Neuronal stem cell (in vitro differentiated cells): ENCODE measurements at regions not wholly inside any gene's neighbourhood (a gene's known extent, or its start where the extent isn't known, plus 50 kb on each side); places are given as distances from the start of the nearest gene placed in this dataset.
"Not testable (repeated sequence)": the region's sequence is repeated elsewhere in the genome, so short reads cannot be mapped to it uniquely, and the experiment has no call there.

Experiments used
- DNase-seq: peaks from one replicate; pipeline ENCODE4 v3.0.0-alpha.2; 2013; ENCODE audit warnings: low spot score
- H2AFZ ChIP-seq: one replicate; pipeline ENCODE4 v1.6.1; 2013; ENCODE audit warnings: mild to moderate bottlenecking, low read length, inconsistent platforms
- H2AK5ac ChIP-seq: 2 replicates; pipeline ENCODE4 v1.6.1; 2013; ENCODE audit warnings: low read depth, mild to moderate bottlenecking, inconsistent platforms, low read length, moderate library complexity, mixed read lengths
- H2BK120ac ChIP-seq: 2 replicates; pipeline ENCODE4 v1.6.1; 2013; ENCODE audit warnings: low read depth, mild to moderate bottlenecking, inconsistent platforms, low read length, moderate library complexity, mixed read lengths
- H2BK12ac ChIP-seq: one replicate; pipeline ENCODE4 v1.6.1; 2013; ENCODE audit warnings: low read length, inconsistent platforms
- H2BK15ac ChIP-seq: 2 replicates; pipeline ENCODE4 v1.6.1; 2013; ENCODE audit warnings: mild to moderate bottlenecking, low read length, inconsistent platforms, mixed read lengths
- H2BK5ac ChIP-seq: one replicate; pipeline ENCODE4 v1.6.1; 2013; ENCODE audit warnings: inconsistent platforms, mild to moderate bottlenecking, low read length, moderate library complexity
- H3K14ac ChIP-seq: one replicate; pipeline ENCODE4 v1.6.1; 2013; ENCODE audit warnings: low read length, inconsistent platforms
- H3K18ac ChIP-seq: 2 replicates; pipeline ENCODE4 v1.6.1; 2013; ENCODE audit warnings: low read length, inconsistent platforms
- H3K23ac ChIP-seq: 2 replicates; pipeline ENCODE4 v1.6.1; 2013; ENCODE audit warnings: low read depth, mild to moderate bottlenecking, mixed read lengths, low read length, inconsistent platforms; ENCODE audit not compliant: poor library complexity
- H3K27ac ChIP-seq: replicated peaks from 3 replicates; pipeline ENCODE4 v1.5.1; 2013; ENCODE audit warnings: low read length, inconsistent platforms
- H3K27me3 ChIP-seq, 3 experiments: 2 replicates each; pipeline ENCODE4 v1.6.1; 2013; ENCODE audit warnings: low read length in 3 of 3, mild to moderate bottlenecking in 2 of 3, inconsistent platforms in 1 of 3, low read depth in 1 of 3, mixed read lengths in 1 of 3, moderate library complexity in 1 of 3; ENCODE audit not compliant: control insufficient read depth in 3 of 3, insufficient read depth in 3 of 3
- H3K36me3 ChIP-seq, 2 donors: replicated peaks in 1 of 2; 2 replicates each; pipeline ENCODE4 v1.6.1; 2013; ENCODE audit warnings: low read length in 2 of 2; ENCODE audit not compliant: control insufficient read depth in 2 of 2, insufficient read depth in 2 of 2
- H3K4ac ChIP-seq: 2 replicates; pipeline ENCODE4 v1.6.1; 2013; ENCODE audit warnings: inconsistent platforms, mild to moderate bottlenecking, low read length, moderate library complexity
- H3K4me1 ChIP-seq, 2 donors: 1 replicate in 1 of 2; 2 replicates in 1 of 2; pipeline ENCODE4 v1.6.1; 2013; ENCODE audit warnings: low read length in 2 of 2, low read depth in 1 of 2; ENCODE audit not compliant: control insufficient read depth in 2 of 2, insufficient read depth in 1 of 2
- H3K4me2 ChIP-seq: one replicate; pipeline ENCODE4 v1.6.1; 2013; ENCODE audit warnings: mild to moderate bottlenecking, low read length, inconsistent platforms; ENCODE audit not compliant: insufficient read depth, poor library complexity, severe bottlenecking
- H3K4me3 ChIP-seq, 2 donors: 2 replicates each; pipeline ENCODE4 v1.5.1; 2013; ENCODE audit warnings: low read length in 2 of 2, mild to moderate bottlenecking in 2 of 2, inconsistent platforms in 1 of 2, moderate library complexity in 1 of 2
- H3K79me1 ChIP-seq: one replicate; pipeline ENCODE4 v1.6.1; 2013; ENCODE audit warnings: low read depth, mild to moderate bottlenecking, inconsistent platforms, low read length, moderate library complexity
- H3K9ac ChIP-seq: one replicate; pipeline ENCODE4 v1.6.1; 2013; ENCODE audit warnings: mild to moderate bottlenecking, low read depth, low read length, inconsistent platforms; ENCODE audit not compliant: poor library complexity
- H3K9me3 ChIP-seq, 2 donors: replicated peaks in 1 of 2; 2 replicates each; pipeline versions ENCODE3 to v1.6.1; 2013; ENCODE audit warnings: low read length in 2 of 2, mild to moderate bottlenecking in 2 of 2, inconsistent platforms in 1 of 2, low read depth in 1 of 2, mixed read lengths in 1 of 2, moderate library complexity in 1 of 2; ENCODE audit not compliant: control insufficient read depth in 2 of 2, insufficient read depth in 1 of 2
- H4K8ac ChIP-seq: one replicate; pipeline ENCODE4 v1.6.1; 2013; ENCODE audit warnings: low read depth, mild to moderate bottlenecking, inconsistent platforms, low read length, moderate library complexity
- H4K91ac ChIP-seq: one replicate; pipeline ENCODE4 v1.6.1; 2013; ENCODE audit warnings: low read length, low read depth, mild to moderate bottlenecking, inconsistent platforms; ENCODE audit not compliant: poor library complexity
- WGBS, 2 donors: extraction: QIAGEN DNeasy Blood & Tissue Kit; methylation state at CpG; one replicate each; pipeline ENCODE4 v1.1.7; 2013; ENCODE audit warnings: missing lambda C conversion rate in 2 of 2, mixed read lengths in 1 of 2; ENCODE audit not compliant: insufficient read length in 2 of 2, insufficient replicate concordance in 1 of 2; ENCODE audit errors: extremely low coverage in 2 of 2; 5-methylcytosine and 5-hydroxymethylcytosine counted together

DNA sequence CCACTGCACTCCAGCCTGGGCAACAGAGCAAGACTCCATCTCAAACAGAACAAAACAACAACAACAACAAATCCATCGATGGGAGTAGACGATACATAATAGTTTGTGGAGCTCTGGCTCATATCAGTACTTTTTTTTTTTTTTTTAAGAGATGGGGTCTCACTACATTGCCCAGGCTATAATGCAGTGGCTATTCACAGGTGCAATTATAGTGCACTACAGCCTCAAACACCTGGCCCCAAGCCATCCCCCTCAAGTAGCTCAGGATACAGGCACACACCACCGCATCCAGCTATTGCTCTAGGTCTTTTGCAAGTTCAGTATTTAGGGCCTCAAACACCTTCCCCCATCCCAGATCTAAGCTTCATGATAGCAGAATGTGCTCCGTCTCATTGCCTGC lies 110.6 kb downstream of the KATNIP start:
- Histone ChIP-seq H3K4me2 (no peak overlapping the region), H4K8ac (no peak overlapping the region), H3K23ac (no peak overlapping the region), H3K18ac (no peak overlapping the region), H3K27me3 (no peaks in the 10 kb centered on the region), H3K14ac (no peak overlapping the region), H3K27ac (no peak overlapping the region), H3K4me1 (no peaks in the 10 kb centered on the region), H3K4ac (no peak overlapping the region), H2BK120ac (no peak overlapping the region), H3K9ac (no peak overlapping the region), H3K4me3 (no peak overlapping the region), H3K79me1 (no peaks in the 10 kb centered on the region), H2BK5ac (no peak overlapping the region), H2AK5ac (no peak overlapping the region), H3K36me3 (peaks cover 0 to 6% of the 10 kb centered on the region in 2 donors), H3K9me3 (no peaks in the 10 kb centered on the region), H2BK12ac (no peak overlapping the region), H2AFZ (no peak overlapping the region), H4K91ac (no peak overlapping the region), H2BK15ac (no peak overlapping the region)
- DNase-seq = no peak
- no CpG with 5 or more reads among the region's 4 CpGs for WGBS, 2 donors

DNA sequence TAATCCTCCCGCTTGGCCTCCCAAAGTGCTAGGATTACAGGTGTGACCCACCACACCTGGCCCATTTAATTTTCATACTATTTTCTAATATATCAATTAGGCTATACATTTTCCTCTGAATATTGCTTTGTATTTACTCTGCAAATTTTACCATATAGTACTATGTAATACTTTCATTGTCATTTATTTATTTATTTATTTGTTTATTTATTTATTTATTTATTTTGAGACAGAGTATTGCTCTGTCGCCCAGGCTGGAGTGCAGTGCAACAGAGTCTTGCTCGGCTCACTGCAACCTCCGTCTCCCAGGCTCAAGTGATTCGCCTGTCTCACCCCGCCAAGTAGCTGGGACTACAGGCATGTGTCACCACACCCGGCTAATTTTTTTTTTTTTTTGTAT lies 113.3 kb downstream of the KATNIP start:
- H4K91ac ChIP-seq, H3K4ac ChIP-seq, H3K36me3 ChIP-seq, H3K14ac ChIP-seq, H3K9ac ChIP-seq, H3K9me3 ChIP-seq, H3K23ac ChIP-seq, H2AFZ ChIP-seq, H3K4me2 ChIP-seq, H4K8ac ChIP-seq, H2BK5ac ChIP-seq, H2BK15ac ChIP-seq, H2BK12ac ChIP-seq, H3K4me3 ChIP-seq, H3K27ac ChIP-seq, H3K4me1 ChIP-seq, DNase-seq, H3K79me1 ChIP-seq, H3K27me3 ChIP-seq, H2BK120ac ChIP-seq, H3K18ac ChIP-seq, H2AK5ac ChIP-seq: not testable (repeated sequence)
- WGBS, 2 donors = no CpG with 5 or more reads among the region's 7 CpGs

DNA sequence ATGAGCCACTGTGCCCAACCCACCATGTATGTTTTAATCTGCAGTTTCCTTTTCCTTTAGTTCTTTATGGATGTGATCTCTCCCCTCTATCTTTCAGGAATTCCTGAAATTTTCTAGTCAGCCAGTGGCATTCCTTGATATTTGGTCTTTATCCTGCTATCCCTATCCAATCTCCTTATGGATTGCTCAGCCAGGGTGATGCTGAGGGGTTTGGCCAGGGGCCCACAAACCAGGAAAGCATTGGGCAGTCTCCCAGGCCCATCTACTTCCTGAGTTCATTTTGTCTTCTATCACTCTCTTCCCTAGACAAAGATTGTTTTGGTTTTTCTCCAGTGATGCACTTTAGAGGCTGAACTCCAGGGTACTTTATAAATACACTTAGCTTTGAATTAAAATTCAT lies 115.9 kb downstream of the KATNIP start:
- Histone ChIP-seq H3K9ac (no peak overlapping the region), H2BK15ac (no peak overlapping the region), H3K36me3 (no peaks in the 10 kb centered on the region), H3K79me1 (no peaks in the 10 kb centered on the region), H2AFZ (no peak overlapping the region), H3K4ac (no peak overlapping the region), H3K23ac (no peak overlapping the region), H2BK120ac (no peak overlapping the region), H3K9me3 (no peaks in the 10 kb centered on the region), H3K4me3 (no peak overlapping the region), H2AK5ac (no peak overlapping the region), H3K4me1 (no peaks in the 10 kb centered on the region), H3K18ac (no peak overlapping the region), H3K27me3 (no peaks in the 10 kb centered on the region), H2BK12ac (no peak overlapping the region), H2BK5ac (no peak overlapping the region), H4K8ac (no peak overlapping the region), H4K91ac (no peak overlapping the region), H3K27ac (no peak overlapping the region), H3K4me2 (no peak overlapping the region), H3K14ac (no peak overlapping the region)
- DNase-seq = no peak

DNA sequence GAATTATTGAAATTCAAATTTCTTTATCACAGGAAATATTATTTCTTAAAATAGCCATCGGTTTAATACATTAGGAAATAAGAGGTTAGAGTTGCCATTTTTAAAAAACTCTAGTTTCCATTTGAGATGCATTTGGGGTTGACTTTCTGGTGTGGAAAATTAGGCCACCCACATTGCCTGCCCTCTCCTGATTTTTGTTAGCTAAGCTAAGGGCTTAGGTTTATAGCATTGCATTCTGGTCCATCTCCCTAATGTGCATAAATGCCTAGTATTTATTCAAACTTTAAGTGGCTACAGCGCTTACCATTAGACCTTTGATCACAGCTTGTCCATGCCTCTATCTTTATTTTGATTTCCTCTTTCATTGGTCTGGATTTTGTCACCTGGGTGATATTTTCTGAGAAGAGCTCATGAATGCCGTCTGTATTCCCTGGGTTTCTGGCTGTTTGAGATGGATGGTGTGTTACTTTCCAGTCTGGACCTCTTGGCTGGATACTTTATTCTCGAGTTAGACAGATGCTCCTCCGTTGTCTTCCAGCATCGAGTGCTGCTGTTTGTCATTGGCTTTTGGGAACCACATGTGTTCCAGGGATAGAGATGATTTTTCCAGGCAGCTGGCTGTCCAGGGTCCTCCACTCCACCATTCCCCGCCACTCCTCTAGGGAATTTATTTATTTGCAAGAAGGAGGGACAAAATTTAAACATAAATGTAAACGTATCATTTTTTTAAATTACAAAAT lies 120.3 kb downstream of the KATNIP start:
- no peak overlapping the region for H3K4me3 ChIP-seq
- H3K9me3 ChIP-seq = peaks cover 3 to 5% of the 10 kb centered on the region in 2 donors
- H2AK5ac ChIP-seq = no peak overlapping the region
- H2BK15ac ChIP-seq = no peak overlapping the region
- H3K36me3 ChIP-seq = peaks cover 2 to 6% of the 10 kb centered on the region in 2 donors
- no CpG with 5 or more reads among the region's 8 CpGs for WGBS, 2 donors
- no peak overlapping the region for H3K23ac ChIP-seq
- no peak overlapping the region for H2BK120ac ChIP-seq
- H3K4me2 ChIP-seq = no peak overlapping the region
- H2BK5ac ChIP-seq = no peak overlapping the region
- H3K14ac ChIP-seq = no peak overlapping the region
- no peaks in the 10 kb centered on the region for H3K27me3 ChIP-seq
- H3K79me1 ChIP-seq = no peaks in the 10 kb centered on the region
- H4K91ac ChIP-seq = no peak overlapping the region
- H2BK12ac ChIP-seq = no peak overlapping the region
- H3K18ac ChIP-seq = no peak overlapping the region
- H4K8ac ChIP-seq = no peak overlapping the region
- H2AFZ ChIP-seq = no peak overlapping the region
- H3K27ac ChIP-seq = no peak overlapping the region
- H3K4ac ChIP-seq = no peak overlapping the region
- DNase-seq = no peak
- no peaks in the 10 kb centered on the region for H3K4me1 ChIP-seq
- no peak overlapping the region for H3K9ac ChIP-seq
